HG03139 (cell line): ENCODE measurements at regions not wholly inside any gene's neighbourhood (a gene's known extent, or its start where the extent isn't known, plus 50 kb on each side); places are given as distances from the start of the nearest gene placed in this dataset.

ENCODE experiments used
- ATAC-seq: cut with Tn5 transposase; IDR thresholded peaks from one replicate; pipeline ENCODE4 v1.9.1; 2021; ENCODE audit not compliant: unreplicated experiment

DNA sequence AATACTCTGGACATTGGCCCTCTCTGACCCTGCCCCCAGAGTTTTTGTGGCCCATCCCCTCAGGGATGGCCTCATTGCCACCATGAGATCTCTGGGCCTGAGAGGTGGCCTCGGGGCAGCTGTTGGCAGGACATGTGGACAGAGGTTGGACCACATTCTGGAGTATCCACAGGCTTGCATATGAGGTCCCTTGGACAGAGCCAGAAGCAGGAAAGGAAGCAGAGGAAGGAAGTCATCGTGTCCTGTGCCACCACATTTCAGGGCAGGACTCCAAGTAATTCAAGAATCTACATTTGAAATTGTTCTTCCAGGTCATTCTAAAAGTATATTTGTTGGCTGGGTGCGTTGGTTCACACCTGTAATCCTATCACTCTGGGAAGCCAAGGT is 95.9 kb upstream of the PPP2R5A start:
- ATAC-seq, result no peak

DNA sequence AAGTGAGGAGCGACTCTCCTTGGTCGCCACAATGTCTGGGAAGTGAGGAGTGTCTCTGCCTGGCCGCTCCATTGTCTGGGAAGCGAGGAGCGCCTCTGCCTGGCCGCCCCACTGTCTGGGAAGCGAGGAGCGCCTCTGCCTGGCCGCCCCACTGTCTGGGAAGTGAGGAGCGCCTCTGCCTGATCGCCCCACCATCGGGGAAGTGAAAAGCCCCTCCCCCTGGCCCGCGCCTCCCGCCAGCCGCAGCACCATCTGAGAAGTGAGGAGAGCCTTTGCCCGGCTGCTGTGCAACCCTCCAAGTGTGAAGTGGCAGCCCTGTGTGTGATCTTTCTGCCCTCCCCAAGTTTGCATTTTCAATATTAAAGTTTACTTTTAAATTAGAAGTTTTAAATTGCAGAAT is 95.0 kb upstream of the PPP2R5A start:
- ATAC-seq, result no peak

DNA sequence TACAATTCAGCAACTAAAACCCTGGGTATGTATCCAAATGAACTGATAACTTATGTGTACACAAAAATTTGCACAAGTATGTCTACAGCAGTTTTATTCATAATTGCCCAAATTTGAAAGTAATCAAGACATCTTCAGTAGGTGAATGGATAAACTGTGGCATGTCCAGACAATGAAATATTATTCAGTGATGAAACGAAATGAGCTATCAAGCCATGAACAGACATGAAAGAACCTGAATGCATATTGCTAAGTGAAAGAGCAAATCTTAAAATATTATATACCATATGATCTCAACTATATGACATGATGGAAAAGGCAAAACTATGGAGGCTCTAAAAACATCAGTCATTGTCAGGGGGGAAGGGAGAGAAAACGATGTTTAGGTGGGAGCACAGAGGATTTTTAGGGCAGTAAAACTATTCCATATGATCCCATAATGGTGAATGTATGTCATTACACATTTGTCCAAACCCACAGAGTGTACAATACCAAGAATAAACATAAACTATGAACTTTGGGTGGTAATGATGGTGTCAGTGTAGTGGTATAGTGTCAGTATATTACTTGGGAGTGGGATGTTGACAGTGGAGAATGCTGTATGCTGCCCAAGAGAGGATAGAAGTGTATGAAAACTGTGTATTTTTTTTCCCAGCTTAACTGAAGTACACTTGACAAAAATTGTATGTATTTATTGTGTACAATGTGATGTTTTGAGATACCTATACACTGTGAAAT is 92.8 kb upstream of the PPP2R5A start:
- no peak for ATAC-seq

DNA sequence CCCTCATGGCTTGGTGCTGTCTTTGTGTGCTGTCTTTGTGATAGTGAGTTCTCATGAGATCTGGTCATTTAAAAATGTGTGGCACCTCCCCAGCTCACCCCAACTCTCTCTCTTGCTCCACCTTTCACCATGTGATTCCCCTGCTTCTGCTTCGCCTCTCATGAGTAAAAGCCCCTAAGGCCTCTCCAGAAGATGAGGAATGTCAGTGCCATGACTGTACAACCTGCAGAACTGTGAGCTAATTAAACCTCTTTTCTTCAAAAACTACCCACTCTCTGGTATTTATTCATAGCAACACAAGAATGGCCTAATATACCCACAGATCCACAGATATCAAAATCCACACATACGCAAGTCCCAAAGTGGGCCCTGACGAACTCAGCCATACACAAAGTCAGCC is 88.9 kb upstream of the PPP2R5A start:
- ATAC-seq, result no peak

DNA sequence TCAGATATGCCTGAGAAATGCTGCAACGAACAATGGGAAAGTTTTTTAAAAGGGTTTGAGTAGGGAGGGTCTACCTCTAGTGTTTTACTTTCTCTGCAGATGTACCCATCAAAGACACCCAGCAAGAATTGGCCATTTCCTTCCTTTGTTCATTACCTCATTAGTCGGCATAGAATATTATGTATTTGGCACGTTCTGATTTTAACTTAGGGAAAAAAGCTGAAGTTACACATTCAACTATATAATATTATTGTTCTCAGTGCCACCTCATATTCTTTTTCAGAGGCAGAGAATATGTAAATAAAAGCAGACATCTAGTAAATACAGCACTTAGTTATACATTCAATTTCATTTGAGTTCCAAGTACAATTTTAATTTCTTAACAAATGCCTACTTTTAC is 83.7 kb upstream of the PPP2R5A start:
- no peak for ATAC-seq

DNA sequence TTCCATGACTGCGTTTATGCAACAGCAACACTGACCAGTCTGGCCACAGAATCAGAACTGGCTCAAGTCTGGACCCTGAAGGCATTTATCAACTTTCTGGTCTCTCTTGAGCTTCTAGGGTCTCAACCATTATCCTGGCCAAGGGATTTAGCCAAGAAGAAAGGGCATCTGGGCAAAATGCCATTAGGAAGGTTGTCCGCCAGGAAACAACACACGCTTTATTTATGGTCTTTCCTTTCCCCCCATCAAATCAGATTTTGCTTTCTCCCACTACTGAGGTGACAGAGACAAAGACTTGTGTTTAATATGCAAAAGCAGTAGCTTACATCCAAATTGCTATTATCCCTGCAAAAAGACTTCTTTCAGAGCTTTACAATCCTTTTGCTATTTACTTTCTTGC is 81.6 kb upstream of the PPP2R5A start:
- ATAC-seq, result no peak

DNA sequence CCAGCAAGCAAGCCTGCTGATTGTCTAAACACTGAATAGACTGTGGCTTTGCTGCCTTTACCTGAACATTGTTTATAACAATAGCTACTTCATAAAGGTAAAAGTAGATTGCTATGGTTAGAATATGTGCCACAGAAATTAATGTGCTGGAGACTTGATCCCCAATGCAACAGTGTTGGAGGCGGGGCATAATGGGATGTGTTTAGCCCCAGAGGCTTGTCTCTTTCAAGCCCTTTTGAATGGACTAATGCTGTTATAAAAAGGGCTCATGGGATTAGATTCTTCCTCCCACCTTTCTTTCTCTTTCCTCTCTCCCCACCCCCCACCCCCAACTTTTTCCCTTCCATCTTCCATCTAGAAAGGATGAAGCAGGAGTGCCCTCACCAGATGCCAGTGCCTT is 80.2 kb upstream of the PPP2R5A start:
- ATAC-seq, result no peak

DNA sequence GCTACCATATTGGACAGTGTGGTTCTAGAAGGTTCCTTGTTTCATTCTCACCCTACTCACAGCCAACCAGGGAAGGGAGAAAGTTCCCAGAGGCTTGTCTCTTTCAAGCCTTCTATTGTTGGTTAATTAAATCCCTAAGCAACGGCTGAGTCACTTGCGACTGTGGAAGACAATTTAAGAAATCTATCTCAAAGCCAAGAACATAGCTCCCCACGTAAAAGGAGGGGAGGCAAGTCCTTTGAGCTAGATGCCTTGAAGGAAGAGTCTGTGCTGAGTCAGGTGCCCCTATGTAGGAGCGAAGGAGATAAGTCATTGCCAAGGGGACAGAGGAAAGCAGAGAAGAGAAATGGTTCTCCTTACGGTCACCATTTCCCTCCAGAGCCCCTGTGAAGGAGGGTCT is 79.4 kb upstream of the PPP2R5A start:
- ATAC-seq, result no peak

DNA sequence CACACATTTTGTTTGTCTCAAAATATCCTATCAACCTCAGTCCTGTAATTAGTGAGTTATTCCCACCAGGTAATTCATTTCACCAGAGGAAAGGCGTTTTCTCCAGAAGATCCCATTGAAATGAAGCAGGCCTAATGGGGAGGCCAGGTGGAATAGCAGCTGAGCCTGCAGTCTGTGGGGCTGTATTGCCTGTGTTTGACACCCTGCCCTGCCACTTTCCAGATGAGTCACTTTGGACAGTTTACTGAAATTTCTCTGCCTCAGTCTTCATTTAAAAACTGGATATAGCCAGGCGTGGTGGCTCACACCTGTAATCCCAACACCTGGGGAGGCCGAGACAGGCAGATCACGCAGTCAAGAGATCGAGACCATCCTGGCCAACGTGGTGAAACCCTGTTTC is 78.1 kb upstream of the PPP2R5A start:
- ATAC-seq, result no peak

DNA sequence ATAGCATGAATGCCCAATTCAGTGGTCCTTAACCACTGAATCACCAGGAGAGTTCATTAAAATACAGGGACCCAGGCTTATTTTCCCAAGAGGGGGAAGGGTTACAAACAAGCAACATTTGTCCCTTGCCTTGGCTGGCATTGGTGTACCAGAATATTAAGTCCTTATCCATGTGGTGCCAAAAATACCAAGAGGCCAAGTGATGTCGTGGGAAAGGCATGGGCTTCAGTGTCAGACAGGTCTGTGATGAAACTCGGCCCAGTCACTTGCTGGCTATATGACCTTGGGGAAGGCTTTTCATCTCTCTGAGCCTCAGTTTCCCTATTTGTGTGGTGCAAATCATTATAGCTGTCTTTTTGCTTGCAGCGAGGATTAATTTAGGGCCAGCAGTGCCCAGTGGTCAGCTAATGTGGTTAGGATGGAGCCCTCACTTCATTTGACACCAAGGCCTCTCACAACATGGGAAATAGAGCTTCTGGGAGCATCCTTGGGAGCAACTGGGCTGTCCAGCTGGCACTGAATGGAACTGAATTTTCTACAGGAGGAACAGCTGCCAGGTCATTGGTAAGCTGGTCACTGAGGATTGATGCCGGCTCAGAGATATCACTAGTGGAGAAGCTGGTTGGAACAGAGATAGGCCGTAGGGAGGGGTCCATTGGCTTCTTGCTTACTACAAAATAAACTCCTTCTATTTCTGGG is 77.2 kb upstream of the PPP2R5A start:
- no peak for ATAC-seq

DNA sequence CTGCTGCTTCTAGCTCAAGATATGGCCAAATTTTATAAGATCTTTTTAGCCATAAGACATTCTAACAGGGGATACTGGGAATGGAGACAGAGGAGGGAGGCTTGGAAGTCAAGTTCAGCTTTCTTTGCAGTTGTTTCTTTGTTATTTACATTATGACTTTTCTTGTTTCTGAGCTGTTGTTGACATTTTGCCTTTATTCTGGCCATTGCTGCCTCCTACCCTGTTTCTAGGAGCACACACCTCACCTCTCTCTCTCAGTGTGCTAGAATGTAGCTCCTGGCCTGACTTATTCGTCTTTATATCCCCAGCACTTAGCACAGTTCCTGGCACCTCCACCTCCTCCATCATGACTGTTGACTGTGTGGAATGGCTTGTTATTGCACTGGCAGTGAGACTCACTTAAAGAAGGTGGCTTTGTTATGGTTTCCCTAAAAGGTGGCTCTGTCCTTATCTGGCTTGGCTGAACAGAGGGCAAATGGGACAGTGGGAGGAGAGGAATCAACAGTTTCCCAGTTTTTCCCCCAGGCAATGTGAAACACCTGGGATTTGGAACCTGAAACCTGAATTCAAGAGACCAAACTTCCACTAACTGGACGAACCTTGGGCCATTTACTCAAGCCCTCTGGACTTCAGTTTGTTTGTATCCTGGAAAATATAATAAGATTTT is 76.1 kb upstream of the PPP2R5A start:
- ATAC-seq, result no peak

DNA sequence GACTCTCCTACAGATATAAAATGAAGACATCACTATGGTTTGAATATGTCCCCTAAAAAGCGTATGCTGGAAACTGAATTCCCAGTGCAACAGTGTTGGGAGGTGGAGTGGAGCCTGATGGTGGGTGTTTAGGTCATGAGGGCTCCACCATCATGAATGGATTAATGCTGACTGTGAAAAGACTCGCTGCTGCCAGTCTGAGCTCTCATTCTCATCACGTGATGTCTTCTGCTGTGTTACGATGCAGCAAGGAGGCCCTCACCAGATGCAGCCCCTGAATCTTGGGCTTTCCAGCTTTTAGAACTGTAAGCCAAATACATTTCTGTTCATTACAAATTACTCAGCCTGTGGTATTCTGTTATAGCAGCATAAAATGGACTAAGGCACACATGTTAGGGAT is 73.8 kb upstream of the PPP2R5A start:
- no peak for ATAC-seq

DNA sequence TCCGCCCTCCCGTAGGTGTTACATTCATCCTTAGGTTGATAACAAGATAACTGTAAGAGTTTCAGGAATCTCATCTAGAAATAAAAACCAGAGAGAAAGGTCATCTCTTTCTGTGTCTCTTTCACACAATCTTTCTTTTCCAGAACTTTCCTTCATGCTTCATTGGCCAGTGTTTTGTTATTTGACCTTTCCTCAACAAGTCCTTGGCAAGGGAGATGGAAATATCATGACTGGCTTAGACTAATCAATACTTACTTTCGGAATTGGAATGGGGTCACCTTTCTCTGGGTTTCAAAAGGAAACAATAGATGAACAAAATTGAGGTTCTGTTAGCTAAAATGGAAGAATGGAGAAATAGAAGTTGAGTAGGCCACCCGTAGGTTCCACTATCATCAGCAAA is 72.9 kb upstream of the PPP2R5A start:
- ATAC-seq, result no peak

DNA sequence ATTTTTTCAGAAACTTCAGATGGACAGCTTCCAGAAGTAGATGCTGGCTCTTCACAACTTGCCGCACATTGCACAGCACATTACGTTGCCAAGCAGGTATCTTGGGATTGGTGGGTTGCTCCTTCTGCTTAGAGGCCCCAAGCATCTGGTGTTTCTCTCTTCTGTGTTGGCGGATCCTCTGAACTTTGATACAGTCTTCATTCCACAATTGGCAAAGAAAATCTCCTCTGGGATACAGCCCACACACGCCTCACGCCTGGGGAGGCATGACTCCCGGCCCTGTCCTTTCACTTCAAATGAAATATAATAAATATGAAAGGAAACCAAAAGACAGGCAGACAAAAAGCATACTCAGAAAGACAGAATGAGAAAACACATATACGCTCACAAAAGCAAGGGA is 72.3 kb upstream of the PPP2R5A start:
- ATAC-seq, result no peak

DNA sequence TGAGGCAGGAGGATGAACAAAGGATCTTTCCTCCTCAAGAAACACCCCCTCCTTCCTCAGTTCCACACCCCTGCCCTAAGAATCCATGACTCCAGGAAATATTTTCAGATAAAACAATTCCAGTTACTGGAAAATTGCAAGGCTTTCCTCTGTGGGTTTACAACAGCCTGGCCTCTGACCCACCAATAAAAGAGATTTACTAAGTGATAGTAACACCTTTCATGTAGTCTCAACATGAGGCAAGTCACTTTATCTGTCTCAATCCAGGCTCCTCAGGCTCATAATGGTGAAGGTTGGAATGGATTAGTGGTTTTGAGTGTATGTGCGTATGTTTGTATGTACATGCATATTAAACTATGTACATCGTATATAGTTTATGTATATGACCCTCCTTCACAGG is 71.4 kb upstream of the PPP2R5A start:
- ATAC-seq, result no peak

DNA sequence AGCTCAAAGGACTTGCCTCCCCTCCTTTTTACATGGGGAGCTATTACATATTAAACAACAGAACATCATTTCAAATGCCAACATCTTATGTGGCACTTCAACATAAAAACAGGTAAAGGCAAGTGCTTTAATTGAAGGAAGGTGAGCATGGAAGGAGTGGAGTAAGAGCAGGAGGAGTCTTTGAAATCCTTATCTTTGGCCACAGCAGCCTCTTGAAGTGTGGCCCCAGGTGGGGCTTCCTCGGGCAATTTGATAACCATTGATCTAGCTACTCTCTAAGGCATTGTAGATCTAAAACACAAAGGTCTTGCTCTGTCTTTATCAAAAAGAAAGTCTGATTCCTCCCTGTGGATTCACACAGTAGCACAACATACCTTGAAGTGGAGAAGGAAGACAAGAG is 70.9 kb upstream of the PPP2R5A start:
- no peak for ATAC-seq

DNA sequence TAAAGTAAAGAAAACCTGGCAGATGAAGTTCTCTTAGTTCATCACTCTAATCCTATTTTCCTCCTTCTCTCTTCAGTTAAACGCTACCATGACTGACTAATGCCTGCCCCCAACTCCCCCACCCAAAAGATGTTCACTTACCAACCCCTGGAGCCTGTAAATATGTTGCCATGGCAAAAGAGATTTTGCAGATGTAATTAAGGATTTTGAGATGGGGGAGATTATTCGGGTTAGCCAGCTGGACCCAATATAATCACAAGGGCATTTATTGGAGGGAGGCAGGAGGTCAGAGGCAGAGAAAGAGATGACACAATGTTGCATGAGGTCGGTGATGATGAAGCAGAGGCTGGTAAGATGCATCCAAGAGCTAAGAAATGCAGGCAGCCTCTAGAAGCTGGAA is 69.3 kb upstream of the PPP2R5A start:
- ATAC-seq, result no peak

DNA sequence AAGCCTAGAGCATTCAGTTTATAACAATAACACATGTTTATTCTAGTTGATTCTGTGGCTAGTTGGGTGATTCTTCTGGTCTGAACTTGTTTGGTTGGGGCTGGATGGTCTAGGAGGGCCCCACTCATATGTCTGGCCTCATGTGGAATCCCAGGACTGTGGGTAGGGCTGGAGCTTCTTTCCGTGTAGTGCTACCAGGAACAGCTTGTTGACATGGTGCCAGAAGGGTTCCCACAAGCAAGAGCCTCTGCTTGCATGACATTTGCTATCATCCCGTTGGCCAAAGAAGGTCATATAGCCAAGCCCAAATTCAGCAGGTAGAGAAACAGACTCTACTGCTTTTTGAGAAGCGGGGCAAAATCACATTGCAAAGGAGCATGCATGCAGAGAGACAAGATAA is 67.6 kb upstream of the PPP2R5A start:
- ATAC-seq, result no peak

DNA sequence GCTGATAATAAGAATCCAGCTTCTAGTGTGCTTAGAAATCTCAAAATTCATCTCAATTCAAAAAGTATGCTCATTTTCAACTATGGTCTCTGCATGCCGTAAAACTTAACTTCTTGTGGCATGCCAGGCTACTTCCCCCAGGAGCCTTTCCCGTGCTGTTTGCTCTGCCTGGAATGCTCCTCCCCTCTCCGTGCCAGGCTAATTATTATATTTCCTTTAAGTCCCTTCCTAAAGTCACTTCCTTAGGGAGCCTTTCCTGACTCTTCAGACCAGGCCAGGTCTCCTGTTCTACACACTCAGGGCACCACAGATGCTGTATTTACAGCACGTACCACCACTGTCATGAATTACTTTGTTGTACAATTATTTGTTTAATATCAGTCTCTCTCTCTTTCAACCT is 67.1 kb upstream of the PPP2R5A start:
- no peak for ATAC-seq

DNA sequence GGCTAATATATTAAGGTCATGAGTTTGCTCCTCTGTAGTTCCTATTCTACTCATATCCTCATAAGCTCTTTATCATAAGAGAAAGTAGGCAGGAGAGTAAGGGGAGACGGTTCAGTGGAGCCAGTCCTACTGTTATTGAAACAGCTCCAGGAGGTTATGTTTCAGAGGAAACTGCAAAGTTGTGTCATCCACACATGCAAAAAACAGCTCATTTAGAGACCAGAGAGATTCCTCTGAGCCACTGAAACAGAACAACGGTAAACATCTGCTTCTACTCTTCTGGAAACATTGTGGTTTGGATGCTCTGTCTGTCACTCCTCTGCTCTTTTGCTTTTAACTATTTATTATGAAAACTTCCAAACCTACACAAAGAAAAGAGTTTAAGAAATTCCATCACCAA is 66.3 kb upstream of the PPP2R5A start:
- ATAC-seq, result peak; percentile 91

DNA sequence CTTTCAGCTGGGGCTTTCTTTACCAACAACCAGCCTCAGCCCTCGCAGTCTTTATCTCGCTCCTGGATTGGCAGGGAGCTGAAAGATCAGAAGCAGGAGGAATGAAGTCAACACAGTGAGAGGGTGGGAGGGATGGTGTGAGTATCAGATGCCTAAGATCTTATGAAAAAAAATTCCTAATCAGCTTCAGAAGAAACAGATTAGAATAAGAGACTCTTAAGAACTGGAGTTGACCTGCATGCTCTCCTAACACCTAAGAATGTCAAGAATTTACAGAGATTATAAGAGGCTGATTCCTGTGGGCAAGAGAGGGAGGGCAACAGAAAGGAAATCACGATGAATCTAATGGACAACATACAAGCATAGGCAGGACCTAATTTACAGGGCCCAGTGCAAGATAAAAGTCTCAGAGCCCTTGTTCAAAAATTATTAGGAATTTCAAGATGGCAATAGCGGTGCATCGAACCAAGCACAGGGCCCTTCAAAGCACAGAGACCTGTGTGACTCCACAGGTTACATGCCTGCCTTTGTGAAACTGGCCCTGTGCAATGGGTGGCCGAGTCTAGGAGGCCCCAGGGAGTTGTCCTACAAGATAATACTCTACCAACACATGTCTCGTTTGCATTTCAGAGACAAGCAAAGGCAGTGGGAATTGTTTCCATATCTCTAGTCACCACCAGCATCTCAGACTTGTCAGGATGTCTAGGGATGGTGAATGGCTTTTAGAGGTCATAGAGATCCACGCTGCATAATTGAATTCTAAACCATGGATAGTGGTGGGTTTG is 65.3 kb upstream of the PPP2R5A start:
- no peak for ATAC-seq

DNA sequence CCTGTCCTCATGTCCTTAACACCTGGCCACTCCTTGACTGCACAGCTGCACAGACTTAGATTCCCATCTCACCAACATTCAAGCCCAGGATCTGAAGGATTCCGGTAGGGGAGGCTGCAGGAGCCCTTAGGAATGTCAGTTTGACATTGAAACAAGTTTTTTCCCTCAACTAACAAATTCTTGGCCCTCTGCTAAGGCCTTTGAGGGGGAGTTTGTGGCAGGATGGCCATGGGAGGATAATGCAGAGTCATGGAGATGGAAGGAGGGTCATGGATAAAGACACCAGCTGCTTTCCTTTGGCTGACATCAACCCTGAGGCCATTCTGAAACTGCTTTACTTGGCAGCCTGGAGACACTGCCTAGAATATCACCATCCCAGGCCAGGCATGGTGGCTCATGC is 63.4 kb upstream of the PPP2R5A start:
- ATAC-seq, result no peak
